Peyer's patch (tissue), 4 donors: ENCODE measurements at regions not wholly inside any gene's neighbourhood (a gene's known extent, or its start where the extent isn't known, plus 50 kb on each side); places are given as distances from the start of the nearest gene placed in this dataset.

ENCODE experiments used
- DNase-seq, 3 donors: peaks; one replicate each; pipeline ENCODE4 v3.0.0-alpha.2; 2017 to 2019
- H3K27ac ChIP-seq, 4 donors: fragments of 200-600 bp; sonication (generic); one replicate each; pipeline ENCODE4 v1.5.1; 2016 to 2019
- H3K27me3 ChIP-seq, 2 donors: fragments of 200-600 bp; sonication (generic); one replicate each; pipeline ENCODE4 v1.5.1; 2019
- H3K36me3 ChIP-seq, 3 donors: fragments of 200-600 bp; sonication (generic); one replicate each; pipeline ENCODE4 v1.5.1; 2016 to 2019
- H3K4me1 ChIP-seq, 4 donors: fragments of 200-600 bp; sonication (generic); one replicate each; pipeline ENCODE4 v1.5.1; 2016 to 2019
- H3K4me3 ChIP-seq, 4 donors: fragments of 200-600 bp; sonication (generic); 1 replicate in 3 of 4; 2 replicates in 1 of 4; pipeline ENCODE4 v1.5.1; 2016 to 2019; ENCODE audit warnings: mild to moderate bottlenecking in 1 of 4
- H3K9me3 ChIP-seq, 4 donors: fragments of 200-600 bp; sonication (generic); one replicate each; pipeline ENCODE4 v1.5.1; 2016 to 2019; ENCODE audit warnings: mild to moderate bottlenecking in 1 of 4
- CTCF ChIP-seq, 6 experiments: fragments of 450-650 bp in 4 of 6; fragments of 200-600 bp in 2 of 6; sonication (generic) in 1 of 6; IDR thresholded peaks; one replicate each; pipeline ENCODE4 v1.5.1; 2017 to 2019; ENCODE audit warnings: antibody characterized with exemption in 6 of 6, mild to moderate bottlenecking in 3 of 6, moderate library complexity in 1 of 6
- POLR2A ChIP-seq, 2 donors: fragments of 450-650 bp; IDR thresholded peaks; one replicate each; pipeline ENCODE4 v1.5.1; 2017; ENCODE audit warnings: antibody characterized with exemption in 2 of 2, mild to moderate bottlenecking in 2 of 2, moderate library complexity in 2 of 2

- no peak for TF ChIP-seq POLR2A (IDR thresholded peaks at IDR 0.05)
- no peak for TF ChIP-seq CTCF (IDR thresholded peaks at IDR 0.05)
- Histone ChIP-seq H3K36me3 (no peaks in the 10 kb centered on the region), H3K27ac (no peak overlapping the region), H3K9me3 (no peaks in the 10 kb centered on the region), H3K27me3 (no peaks in the 10 kb centered on the region), H3K4me1 (no peaks in the 10 kb centered on the region), H3K4me3 (no peak overlapping the region)
- DNase-seq: no peak
Measured at GRCh38 chr12:58775396-58775795, 144.9 kb downstream of the LRIG3 start.

- Histone ChIP-seq H3K27ac (no peak overlapping the region), H3K4me1 (no peaks in the 10 kb centered on the region), H3K4me3 (no peak overlapping the region), H3K36me3 (no peaks in the 10 kb centered on the region), H3K9me3 (no peaks in the 10 kb centered on the region), H3K27me3 (no peaks in the 10 kb centered on the region)
- no peak for DNase-seq
- TF ChIP-seq CTCF (IDR thresholded peaks at IDR 0.05) (no peak), POLR2A (IDR thresholded peaks at IDR 0.05) (no peak)
Measured at GRCh38 chr12:58776144-58776543, 144.2 kb downstream of the LRIG3 start.

- TF ChIP-seq CTCF (IDR thresholded peaks at IDR 0.05) (no peak), POLR2A (IDR thresholded peaks at IDR 0.05) (no peak)
- no peak overlapping the region for H3K27ac ChIP-seq
- H3K36me3 ChIP-seq: no peaks in the 10 kb centered on the region
- H3K27me3 ChIP-seq: no peaks in the 10 kb centered on the region
- no peak for DNase-seq
- H3K4me1 ChIP-seq: no peaks in the 10 kb centered on the region
- H3K4me3 ChIP-seq: no peak overlapping the region
- no peaks in the 10 kb centered on the region for H3K9me3 ChIP-seq
Measured at GRCh38 chr12:58777815-58778214, 142.5 kb downstream of the LRIG3 start.

GRCh38 chr12:58781609-58782008, 138.7 kb downstream of the LRIG3 start:
- DNase-seq: no peak
- Histone ChIP-seq H3K4me3 (no peak overlapping the region), H3K9me3 (no peaks in the 10 kb centered on the region), H3K36me3 (no peaks in the 10 kb centered on the region), H3K27ac (no peak overlapping the region), H3K27me3 (no peaks in the 10 kb centered on the region), H3K4me1 (no peaks in the 10 kb centered on the region)
- no peak for TF ChIP-seq POLR2A (IDR thresholded peaks at IDR 0.05)
- TF ChIP-seq CTCF (IDR thresholded peaks at IDR 0.05): no peak

GRCh38 chr12:58787021-58787760, 133.1 kb downstream of the LRIG3 start:
- no peak overlapping the region for H3K27ac ChIP-seq
- no peak overlapping the region for H3K4me3 ChIP-seq
- no peak for DNase-seq
- no peaks in the 10 kb centered on the region for H3K9me3 ChIP-seq
- no peaks in the 10 kb centered on the region for H3K27me3 ChIP-seq
- no peaks in the 10 kb centered on the region for H3K36me3 ChIP-seq
- no peaks in the 10 kb centered on the region for H3K4me1 ChIP-seq
- TF ChIP-seq POLR2A (IDR thresholded peaks at IDR 0.05) (no peak), CTCF (IDR thresholded peaks at IDR 0.05) (no peak)

GRCh38 chr12:58794859-58795258, 125.4 kb downstream of the LRIG3 start:
- DNase-seq: no peak
- Histone ChIP-seq H3K4me1 (no peaks in the 10 kb centered on the region), H3K36me3 (no peaks in the 10 kb centered on the region), H3K9me3 (no peaks in the 10 kb centered on the region), H3K4me3 (no peak overlapping the region), H3K27me3 (no peaks in the 10 kb centered on the region), H3K27ac (no peak overlapping the region)
- TF ChIP-seq CTCF (IDR thresholded peaks at IDR 0.05): no peak
- TF ChIP-seq POLR2A (IDR thresholded peaks at IDR 0.05): no peak
